Gastroesophageal sphincter (tissue), 4 donors: ENCODE measurements at regions not wholly inside any gene's neighbourhood (a gene's known extent, or its start where the extent isn't known, plus 50 kb on each side); places are given as distances from the start of the nearest gene placed in this dataset.

Source experiments
- ATAC-seq: fragments of 150-250 bp; one replicate; pipeline ENCODE4 v1.9.1; 2016; ENCODE audit warnings: mild to moderate bottlenecking, moderate library complexity
- H3K27ac ChIP-seq, 4 donors: fragments of 200-600 bp; sonication (generic) in 3 of 4; 1 replicate in 3 of 4; 2 replicates in 1 of 4; pipeline ENCODE4 v1.5.1; 2016 to 2019
- H3K27me3 ChIP-seq: fragments of 200-600 bp; sonication (generic); one replicate; pipeline ENCODE4 v1.5.1; 2019
- H3K36me3 ChIP-seq, 2 donors: fragments of 200-600 bp; sonication (generic); one replicate each; pipeline ENCODE4 v1.5.1; 2019; ENCODE audit warnings: control low read depth in 1 of 2
- H3K4me1 ChIP-seq, 3 donors: fragments of 200-600 bp; sonication (generic); 1 replicate in 2 of 3; 2 replicates in 1 of 3; pipeline ENCODE4 v1.5.1; 2016 to 2019; ENCODE audit warnings: control low read depth in 2 of 3
- H3K4me3 ChIP-seq, 2 donors: fragments of 200-600 bp; sonication (generic); one replicate each; pipeline ENCODE4 v1.5.1; 2019; ENCODE audit warnings: mild to moderate bottlenecking in 1 of 2, moderate library complexity in 1 of 2
- H3K9me3 ChIP-seq, 3 donors: fragments of 200-600 bp; sonication (generic); one replicate each; pipeline ENCODE4 v1.5.1; 2017 to 2019; ENCODE audit warnings: control low read depth in 2 of 3
- CTCF ChIP-seq, 4 experiments: fragments of 200-600 bp in 2 of 4; fragments of 450-650 bp in 2 of 4; sonication (generic) in 1 of 4; IDR thresholded peaks; one replicate each; pipeline ENCODE4 v1.5.1; 2017 to 2019; ENCODE audit warnings: antibody characterized with exemption in 4 of 4, mild to moderate bottlenecking in 2 of 4, moderate library complexity in 2 of 4
- EP300 ChIP-seq: sonication (generic); formaldehyde crosslinking; IDR thresholded peaks from one replicate; pipeline ENCODE4 v1.6.1; 2017; ENCODE audit warnings: antibody characterized with exemption, mild to moderate bottlenecking
- POLR2A ChIP-seq, 2 donors: fragments of 450-650 bp; IDR thresholded peaks; one replicate each; pipeline ENCODE4 v1.6.1; 2017; ENCODE audit warnings: antibody characterized with exemption in 2 of 2, mild to moderate bottlenecking in 2 of 2, moderate library complexity in 1 of 2
- POLR2AphosphoS5 ChIP-seq: sonication (generic); formaldehyde crosslinking; IDR thresholded peaks from one replicate; pipeline ENCODE4 v1.6.1; 2017; ENCODE audit warnings: antibody characterized with exemption
- WGBS, 2 donors: methylation state at CpG; one replicate each; pipeline ENCODE4 v1.1.5; 2018; ENCODE audit warnings: low coverage in 1 of 2; 5-methylcytosine and 5-hydroxymethylcytosine counted together

DNA sequence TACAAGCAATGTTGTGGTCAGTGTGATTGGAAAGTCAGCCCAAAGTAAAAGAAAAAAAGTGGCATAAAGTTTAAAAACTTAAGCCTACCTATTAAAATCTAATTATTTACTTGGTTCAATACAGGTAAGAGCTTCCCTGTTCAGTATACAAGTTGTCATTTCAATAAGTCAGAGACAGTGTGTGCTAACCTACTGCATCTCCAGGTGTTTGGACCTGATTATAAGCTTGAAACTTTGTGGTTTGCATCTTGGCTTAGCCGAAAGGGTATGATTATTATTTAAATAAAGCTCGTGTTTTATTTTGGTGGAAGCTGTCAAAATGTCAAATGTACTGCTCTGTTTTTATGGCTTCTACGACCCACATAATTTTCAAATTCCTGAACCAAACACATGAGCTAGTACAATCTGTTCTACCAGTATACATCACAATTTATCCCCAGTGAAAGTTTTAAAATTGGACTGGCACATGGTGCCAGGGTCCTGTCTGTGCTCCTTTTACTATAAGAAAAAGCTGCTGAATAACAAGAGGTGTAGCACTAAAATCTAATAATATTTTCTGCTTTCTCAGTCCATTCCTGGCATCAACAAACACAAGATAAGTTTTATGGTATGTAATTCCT is 103.9 kb upstream of the ANO3 start:
- H3K27ac ChIP-seq, result peak overlapping the region in 3 of 4 donors; percentile 6 to 45 (median 16)
- peaks cover 0 to 19% (median 2%) of the 10 kb centered on the region in 3 donors for H3K4me1 ChIP-seq
- whole genome bisulfite sequencing, 2 donors, result 7 to 45% methylated on average over 3 of the region's 3 CpGs
- no peaks in the 10 kb centered on the region for H3K36me3 ChIP-seq
- no peaks in the 10 kb centered on the region for H3K27me3 ChIP-seq
- H3K4me3 ChIP-seq, result no peak overlapping the region
- H3K9me3 ChIP-seq, result no peaks in the 10 kb centered on the region
- TF ChIP-seq POLR2AphosphoS5 (peak; percentile 57), CTCF (IDR thresholded peaks at IDR 0.05) (no peak), POLR2A (IDR thresholded peaks at IDR 0.05) (no peak), EP300 (no peak)
- ATAC-seq, result peak; percentile 65

GRCh38 chr11:26228778-26229177 is 103.2 kb upstream of the ANO3 start:
- peak overlapping the region in 2 of 4 donors; percentile 6 to 45 for H3K27ac ChIP-seq
- no peaks in the 10 kb centered on the region for H3K27me3 ChIP-seq
- ATAC-seq, result no peak
- 66 to 85% methylated on average over 2 of the region's 2 CpGs for WGBS, 2 donors
- H3K4me1 ChIP-seq, result peaks cover 0 to 19% (median 2%) of the 10 kb centered on the region in 3 donors
- no peak overlapping the region for H3K4me3 ChIP-seq
- TF ChIP-seq POLR2AphosphoS5 (no peak), EP300 (no peak), POLR2A (IDR thresholded peaks at IDR 0.05) (no peak)
- no peaks in the 10 kb centered on the region for H3K9me3 ChIP-seq
- no peaks in the 10 kb centered on the region for H3K36me3 ChIP-seq

GRCh38 chr11:26229257-26229656 is 102.7 kb upstream of the ANO3 start:
- no peaks in the 10 kb centered on the region for H3K36me3 ChIP-seq
- peak; percentile 11 for TF ChIP-seq POLR2AphosphoS5
- no peak for TF ChIP-seq CTCF (IDR thresholded peaks at IDR 0.05)
- peaks cover 0 to 19% (median 2%) of the 10 kb centered on the region in 3 donors for H3K4me1 ChIP-seq
- H3K27ac ChIP-seq, result no peak overlapping the region
- no peak overlapping the region for H3K4me3 ChIP-seq
- ATAC-seq, result no peak
- H3K27me3 ChIP-seq, result no peaks in the 10 kb centered on the region
- 54 to 58% methylated on average over 3 of the region's 3 CpGs for WGBS, 2 donors
- H3K9me3 ChIP-seq, result no peaks in the 10 kb centered on the region

- no peaks in the 10 kb centered on the region for H3K9me3 ChIP-seq
- H3K27me3 ChIP-seq, result no peaks in the 10 kb centered on the region
- no peak overlapping the region for H3K4me3 ChIP-seq
- H3K36me3 ChIP-seq, result no peaks in the 10 kb centered on the region
- TF ChIP-seq CTCF (IDR thresholded peaks at IDR 0.05) (no peak), EP300 (no peak), POLR2AphosphoS5 (no peak), POLR2A (IDR thresholded peaks at IDR 0.05) (no peak)
- peaks cover 0 to 19% (median 2%) of the 10 kb centered on the region in 3 donors for H3K4me1 ChIP-seq
- H3K27ac ChIP-seq, result no peak overlapping the region
- no peak for ATAC-seq
These were observed 101.9 kb upstream of the ANO3 start for GRCh38 chr11:26229981-26230380.

- H3K4me3 ChIP-seq, result no peak overlapping the region
- no peak overlapping the region for H3K27ac ChIP-seq
- no peak for ATAC-seq
- H3K36me3 ChIP-seq, result no peaks in the 10 kb centered on the region
- H3K4me1 ChIP-seq, result peaks cover 0 to 19% (median 2%) of the 10 kb centered on the region in 3 donors
- no peaks in the 10 kb centered on the region for H3K9me3 ChIP-seq
- 0 to 36% methylated on average over 1 to 3 of the region's 3 CpGs for WGBS, 2 donors
- H3K27me3 ChIP-seq, result no peaks in the 10 kb centered on the region
- TF ChIP-seq POLR2A (IDR thresholded peaks at IDR 0.05), result no peak
- no peak for TF ChIP-seq EP300
- no peak for TF ChIP-seq POLR2AphosphoS5
- TF ChIP-seq CTCF (IDR thresholded peaks at IDR 0.05), result no peak
These were observed 100.7 kb upstream of the ANO3 start for GRCh38 chr11:26231252-26231661.
